ENCODE measurements at regions not wholly inside any gene's neighbourhood (a gene's known extent, or its start where the extent isn't known, plus 50 kb on each side); places are given as distances from the start of the nearest gene placed in this dataset.

- no peaks in the 10 kb centered on the region for H3K36me3 ChIP-seq (ENCODE audit: insufficient read depth, low read length)
- no peak for DNase-seq (ENCODE audit: insufficient read length, low spot score, missing footprints)
- H3K27me3 ChIP-seq (ENCODE audit: insufficient read depth, low read length) = no peaks in the 10 kb centered on the region
- H3K4me2 ChIP-seq (ENCODE audit: insufficient read depth, low read length) = no peak overlapping the region
- H3K4me1 ChIP-seq (ENCODE audit: insufficient read depth, low read length) = no peaks in the 10 kb centered on the region
- H4K20me1 ChIP-seq (ENCODE audit: insufficient read depth, low read length) = no peaks in the 10 kb centered on the region
- no peak overlapping the region for H3K4me3 ChIP-seq (ENCODE audit: insufficient read depth, low read length)
- H3K9me3 ChIP-seq (ENCODE audit: low read depth, low read length) = no peaks in the 10 kb centered on the region
- no peak overlapping the region for H2AFZ ChIP-seq (ENCODE audit: low read length)
- no peak overlapping the region for H3K27ac ChIP-seq (ENCODE audit: low read depth, low read length)
- H3K79me2 ChIP-seq (ENCODE audit: insufficient read depth, low read length) = no peaks in the 10 kb centered on the region
- TF ChIP-seq, protein P1, sequence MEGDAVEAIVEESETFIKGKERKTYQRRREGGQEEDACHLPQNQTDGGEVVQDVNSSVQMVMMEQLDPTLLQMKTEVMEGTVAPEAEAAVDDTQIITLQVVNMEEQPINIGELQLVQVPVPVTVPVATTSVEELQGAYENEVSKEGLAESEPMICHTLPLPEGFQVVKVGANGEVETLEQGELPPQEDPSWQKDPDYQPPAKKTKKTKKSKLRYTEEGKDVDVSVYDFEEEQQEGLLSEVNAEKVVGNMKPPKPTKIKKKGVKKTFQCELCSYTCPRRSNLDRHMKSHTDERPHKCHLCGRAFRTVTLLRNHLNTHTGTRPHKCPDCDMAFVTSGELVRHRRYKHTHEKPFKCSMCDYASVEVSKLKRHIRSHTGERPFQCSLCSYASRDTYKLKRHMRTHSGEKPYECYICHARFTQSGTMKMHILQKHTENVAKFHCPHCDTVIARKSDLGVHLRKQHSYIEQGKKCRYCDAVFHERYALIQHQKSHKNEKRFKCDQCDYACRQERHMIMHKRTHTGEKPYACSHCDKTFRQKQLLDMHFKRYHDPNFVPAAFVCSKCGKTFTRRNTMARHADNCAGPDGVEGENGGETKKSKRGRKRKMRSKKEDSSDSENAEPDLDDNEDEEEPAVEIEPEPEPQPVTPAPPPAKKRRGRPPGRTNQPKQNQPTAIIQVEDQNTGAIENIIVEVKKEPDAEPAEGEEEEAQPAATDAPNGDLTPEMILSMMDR (IDR thresholded peaks at IDR 0.05; ENCODE audit: extremely low read depth, low read depth, low read length) = no peak
Measured at GRCh38 chr4:134952775-134953174, 751.2 kb upstream of the PABPC4L start.

DNA sequence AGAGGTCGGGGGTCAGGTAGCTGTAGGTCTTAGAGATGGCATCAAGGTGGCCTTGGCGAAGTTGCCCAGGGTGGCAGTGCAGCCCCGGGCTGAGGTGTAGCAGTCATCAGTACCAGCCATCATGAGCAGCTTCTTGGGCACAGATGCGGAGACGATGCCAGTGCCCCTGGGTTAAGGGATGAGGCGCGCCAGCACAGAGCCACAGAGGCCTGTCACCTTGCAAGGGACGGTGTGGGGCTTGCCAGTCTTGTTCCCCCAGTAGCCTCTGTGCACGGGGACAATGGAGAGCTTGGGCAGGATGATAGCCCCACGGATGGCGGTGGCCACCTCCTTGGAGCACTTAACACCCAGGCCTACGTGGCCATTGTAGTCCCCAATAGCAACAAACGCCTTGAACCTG lies 750.7 kb upstream of the PABPC4L start:
- no peaks in the 10 kb centered on the region for H3K79me2 ChIP-seq (ENCODE audit: insufficient read depth, low read length)
- TF ChIP-seq, protein P1 (IDR thresholded peaks at IDR 0.05; ENCODE audit: extremely low read depth, low read depth, low read length) = no peak
- no peak overlapping the region for H3K27ac ChIP-seq (ENCODE audit: low read depth, low read length)
- H3K4me3 ChIP-seq (ENCODE audit: insufficient read depth, low read length) = no peak overlapping the region
- H3K27me3 ChIP-seq (ENCODE audit: insufficient read depth, low read length) = no peaks in the 10 kb centered on the region
- H3K4me2 ChIP-seq (ENCODE audit: insufficient read depth, low read length) = no peak overlapping the region
- H4K20me1 ChIP-seq (ENCODE audit: insufficient read depth, low read length) = no peaks in the 10 kb centered on the region
- no peak overlapping the region for H2AFZ ChIP-seq (ENCODE audit: low read length)
- H3K36me3 ChIP-seq (ENCODE audit: insufficient read depth, low read length) = no peaks in the 10 kb centered on the region
- no peak for DNase-seq (ENCODE audit: insufficient read length, low spot score, missing footprints)
- H3K4me1 ChIP-seq (ENCODE audit: insufficient read depth, low read length) = no peaks in the 10 kb centered on the region
- no peaks in the 10 kb centered on the region for H3K9me3 ChIP-seq (ENCODE audit: low read depth, low read length)

- TF ChIP-seq, protein P1 (IDR thresholded peaks at IDR 0.05; ENCODE audit: extremely low read depth, low read depth, low read length) = no peak
- H3K27ac ChIP-seq (ENCODE audit: low read depth, low read length) = no peak overlapping the region
- H3K79me2 ChIP-seq (ENCODE audit: insufficient read depth, low read length) = no peaks in the 10 kb centered on the region
- no peak overlapping the region for H3K4me2 ChIP-seq (ENCODE audit: insufficient read depth, low read length)
- H4K20me1 ChIP-seq (ENCODE audit: insufficient read depth, low read length) = no peaks in the 10 kb centered on the region
- H2AFZ ChIP-seq (ENCODE audit: low read length) = no peak overlapping the region
- no peak overlapping the region for H3K4me3 ChIP-seq (ENCODE audit: insufficient read depth, low read length)
- H3K27me3 ChIP-seq (ENCODE audit: insufficient read depth, low read length) = no peaks in the 10 kb centered on the region
- H3K9me3 ChIP-seq (ENCODE audit: low read depth, low read length) = no peaks in the 10 kb centered on the region
- DNase-seq (ENCODE audit: insufficient read length, low spot score, missing footprints) = no peak
- no peaks in the 10 kb centered on the region for H3K4me1 ChIP-seq (ENCODE audit: insufficient read depth, low read length)
- no peaks in the 10 kb centered on the region for H3K36me3 ChIP-seq (ENCODE audit: insufficient read depth, low read length)
Measured at GRCh38 chr4:134948110-134948642, 746.6 kb upstream of the PABPC4L start.

GRCh38 chr4:134944115-134944514 lies 742.5 kb upstream of the PABPC4L start:
- no peaks in the 10 kb centered on the region for H3K4me1 ChIP-seq (ENCODE audit: insufficient read depth, low read length)
- H3K9me3 ChIP-seq (ENCODE audit: low read depth, low read length) = no peaks in the 10 kb centered on the region
- no peaks in the 10 kb centered on the region for H3K36me3 ChIP-seq (ENCODE audit: insufficient read depth, low read length)
- no peaks in the 10 kb centered on the region for H3K27me3 ChIP-seq (ENCODE audit: insufficient read depth, low read length)
- TF ChIP-seq, protein P1 (IDR thresholded peaks at IDR 0.05; ENCODE audit: extremely low read depth, low read depth, low read length) = no peak
- DNase-seq (ENCODE audit: insufficient read length, low spot score, missing footprints) = no peak
- no peaks in the 10 kb centered on the region for H3K79me2 ChIP-seq (ENCODE audit: insufficient read depth, low read length)
- no peak overlapping the region for H3K27ac ChIP-seq (ENCODE audit: low read depth, low read length)
- no peaks in the 10 kb centered on the region for H4K20me1 ChIP-seq (ENCODE audit: insufficient read depth, low read length)
- no peak overlapping the region for H2AFZ ChIP-seq (ENCODE audit: low read length)
- H3K4me2 ChIP-seq (ENCODE audit: insufficient read depth, low read length) = no peak overlapping the region
- H3K4me3 ChIP-seq (ENCODE audit: insufficient read depth, low read length) = no peak overlapping the region

Measured in osteoblast (primary cell).